Body of pancreas (tissue), 4 donors: ENCODE measurements at regions not wholly inside any gene's neighbourhood (a gene's known extent, or its start where the extent isn't known, plus 50 kb on each side); places are given as distances from the start of the nearest gene placed in this dataset.

Experiments
- ATAC-seq: fragments of 150-250 bp; one replicate; pipeline ENCODE4 v1.9.1; 2016
- DNase-seq, 4 donors: peaks; one replicate each; pipeline ENCODE4 v3.0.0-alpha.2; 2019
- H3K27ac ChIP-seq, 4 donors: fragments of 200-600 bp; sonication (generic); 1 replicate in 3 of 4; 2 replicates in 1 of 4; pipeline versions ENCODE4 v1.5.1 to v1.6.1; 2016 to 2019; ENCODE audit warnings: mild to moderate bottlenecking in 1 of 4, mixed read lengths in 1 of 4, moderate library complexity in 1 of 4
- H3K27me3 ChIP-seq, 2 donors: fragments of 200-600 bp; sonication (generic); one replicate each; pipeline ENCODE4 v1.6.0; 2016; ENCODE audit warnings: mild to moderate bottlenecking in 1 of 2
- H3K36me3 ChIP-seq, 2 donors: fragments of 200-600 bp; sonication (generic); replicated peaks in 1 of 2; 2 replicates each; pipeline ENCODE4 v1.5.1; 2016; ENCODE audit warnings: low read depth in 2 of 2; ENCODE audit not compliant: insufficient read depth in 1 of 2
- H3K4me1 ChIP-seq: fragments of 200-600 bp; sonication (generic); one replicate; pipeline ENCODE4 v1.6.0; 2016
- H3K4me3 ChIP-seq, 2 donors: fragments of 200-600 bp; sonication (generic); 1 replicate in 1 of 2; 2 replicates in 1 of 2; pipeline ENCODE4 v1.5.1; 2016 to 2019
- H3K9me3 ChIP-seq, 3 donors: fragments of 200-600 bp; sonication (generic); 1 replicate in 2 of 3; 2 replicates in 1 of 3; pipeline ENCODE4 v1.5.1; 2016
- CTCF ChIP-seq, 7 experiments: fragments of 450-650 bp in 4 of 7; fragments of 200-600 bp in 3 of 7; sonication (generic) in 3 of 7; IDR thresholded peaks; one replicate each; pipeline ENCODE4 v1.5.1; 2016 to 2019; ENCODE audit warnings: antibody characterized with exemption in 7 of 7
- POLR2A ChIP-seq, 3 donors: fragments of 450-650 bp; IDR thresholded peaks; one replicate each; pipeline ENCODE4 v1.6.1; 2016; ENCODE audit warnings: antibody characterized with exemption in 3 of 3, mild to moderate bottlenecking in 2 of 3
- WGBS, 2 donors: methylation state at CpG; one replicate each; pipeline ENCODE4 v1.1.5; 2017; 5-methylcytosine and 5-hydroxymethylcytosine counted together
- intact Hi-C: fragments of 100-400 bp; cut with DNase I; formaldehyde crosslinking; loops from one replicate; pipeline ENCODE4 v1.15.1; 2023

- intact Hi-C loops = no loop called here
- TF ChIP-seq CTCF (IDR thresholded peaks at IDR 0.05) (no peak), POLR2A (IDR thresholded peaks at IDR 0.05) (no peak)
- Histone ChIP-seq H3K9me3 (no peaks in the 10 kb centered on the region), H3K27me3 (no peaks in the 10 kb centered on the region), H3K36me3 (no peaks in the 10 kb centered on the region), H3K4me1 (no peaks in the 10 kb centered on the region), H3K4me3 (no peak overlapping the region), H3K27ac (no peak overlapping the region)
- WGBS, 2 donors = 68 to 70% methylated on average over 7 of the region's 7 CpGs
- DNase-seq = no peak
- ATAC-seq = no peak
These were observed 482.7 kb upstream of the CD180 start for GRCh38 chr5:67679184-67679841.

GRCh38 chr5:67678594-67678993, 482.0 kb upstream of the CD180 start:
- DNase-seq (no peak), ATAC-seq (no peak)
- TF ChIP-seq CTCF (IDR thresholded peaks at IDR 0.05) = no peak
- no peak for TF ChIP-seq POLR2A (IDR thresholded peaks at IDR 0.05)
- Histone ChIP-seq H3K27me3 (no peaks in the 10 kb centered on the region), H3K4me3 (no peak overlapping the region), H3K36me3 (no peaks in the 10 kb centered on the region), H3K27ac (no peak overlapping the region), H3K4me1 (no peaks in the 10 kb centered on the region), H3K9me3 (no peaks in the 10 kb centered on the region)
- intact Hi-C loops = no loop called here
- WGBS, 2 donors = 66 to 72% methylated on average over 3 of the region's 3 CpGs

- no peaks in the 10 kb centered on the region for H3K27me3 ChIP-seq
- intact Hi-C loops = no loop called here
- WGBS, 2 donors = 46 to 65% methylated on average over 1 to 2 of the region's 2 CpGs
- DNase-seq = no peak
- H3K4me1 ChIP-seq = no peaks in the 10 kb centered on the region
- TF ChIP-seq POLR2A (IDR thresholded peaks at IDR 0.05) (no peak), CTCF (IDR thresholded peaks at IDR 0.05) (no peak)
- no peak for ATAC-seq
- no peaks in the 10 kb centered on the region for H3K36me3 ChIP-seq
- no peak overlapping the region for H3K27ac ChIP-seq
- no peak overlapping the region for H3K4me3 ChIP-seq
- H3K9me3 ChIP-seq = no peaks in the 10 kb centered on the region
These were observed 480.9 kb upstream of the CD180 start for GRCh38 chr5:67677422-67677970.

GRCh38 chr5:67676863-67677262, 480.3 kb upstream of the CD180 start:
- intact Hi-C loops = no loop called here
- no peak for TF ChIP-seq POLR2A (IDR thresholded peaks at IDR 0.05)
- TF ChIP-seq CTCF (IDR thresholded peaks at IDR 0.05) = no peak
- WGBS, 2 donors = 76 to 82% methylated on average over 2 of the region's 2 CpGs
- no peaks in the 10 kb centered on the region for H3K36me3 ChIP-seq
- no peaks in the 10 kb centered on the region for H3K27me3 ChIP-seq
- H3K4me3 ChIP-seq = no peak overlapping the region
- no peaks in the 10 kb centered on the region for H3K4me1 ChIP-seq
- DNase-seq (no peak), ATAC-seq (no peak)
- no peaks in the 10 kb centered on the region for H3K9me3 ChIP-seq
- H3K27ac ChIP-seq = no peak overlapping the region

- H3K9me3 ChIP-seq = no peaks in the 10 kb centered on the region
- no peak for TF ChIP-seq CTCF (IDR thresholded peaks at IDR 0.05)
- no peak for TF ChIP-seq POLR2A (IDR thresholded peaks at IDR 0.05)
- no peak for ATAC-seq
- no peak for DNase-seq
- H3K4me3 ChIP-seq = no peak overlapping the region
- no peaks in the 10 kb centered on the region for H3K36me3 ChIP-seq
- no peaks in the 10 kb centered on the region for H3K27me3 ChIP-seq
- no peak overlapping the region for H3K27ac ChIP-seq
- intact Hi-C loops = no loop called here
- no peaks in the 10 kb centered on the region for H3K4me1 ChIP-seq
These were observed 477.6 kb upstream of the CD180 start for GRCh38 chr5:67674159-67674655.
